CD4-positive, alpha-beta T cell treated with Interleukin-4 for 1 hour (primary cell): ENCODE measurements at regions not wholly inside any gene's neighbourhood (a gene's known extent, or its start where the extent isn't known, plus 50 kb on each side); places are given as distances from the start of the nearest gene placed in this dataset.

Experiments used
- DNase-seq, 2 donors: peaks; one replicate each; pipeline ENCODE4 v3.0.0-alpha.2; 2020 to 2022

DNA sequence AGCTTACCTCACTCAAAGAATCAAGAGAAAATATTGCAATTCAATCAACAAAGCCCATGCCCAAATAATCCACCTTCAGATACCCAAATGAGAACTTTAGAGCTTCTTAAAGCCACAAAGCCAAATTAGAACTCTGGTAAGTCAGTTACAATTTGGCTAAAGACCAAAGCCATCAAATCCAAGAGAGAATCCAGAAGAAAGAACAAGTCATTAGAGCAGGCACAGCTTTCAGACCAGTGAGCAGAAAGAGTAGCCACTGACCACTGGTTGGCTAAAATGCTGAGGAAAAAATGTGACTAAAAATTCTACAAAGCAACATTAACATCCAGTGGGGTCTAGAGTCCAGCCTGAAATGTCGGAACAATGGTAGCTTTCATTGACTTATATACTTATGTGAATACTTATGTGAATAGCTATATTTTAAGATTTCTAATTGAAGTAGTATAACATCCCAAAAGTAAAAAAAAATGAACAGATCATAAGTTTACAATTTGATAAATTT lies 735.2 kb upstream of the TBX3 start:
- DNase-seq = no peak

GRCh38 chr12:115417610-115418009 lies 733.6 kb upstream of the TBX3 start:
- no peak for DNase-seq

DNA sequence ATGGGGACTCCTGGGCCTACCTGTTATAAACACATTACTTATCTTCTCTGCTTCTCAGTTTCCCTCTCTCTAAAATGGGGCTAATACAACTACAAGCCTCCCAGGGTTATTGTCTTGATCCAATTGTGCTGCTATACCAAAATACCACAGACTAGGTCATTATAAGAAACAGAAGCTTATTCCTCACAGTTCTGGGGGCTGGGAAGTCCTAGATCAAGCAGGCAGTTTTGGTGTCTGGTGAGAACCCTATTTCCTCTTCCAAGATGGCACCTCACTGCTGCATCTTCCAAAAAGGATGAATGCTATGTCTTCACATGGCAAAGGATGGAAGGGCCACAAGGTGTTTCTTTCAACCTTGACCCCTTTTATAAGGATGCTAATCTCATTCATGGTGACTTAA lies 732.9 kb upstream of the TBX3 start:
- DNase-seq = no peak

DNA sequence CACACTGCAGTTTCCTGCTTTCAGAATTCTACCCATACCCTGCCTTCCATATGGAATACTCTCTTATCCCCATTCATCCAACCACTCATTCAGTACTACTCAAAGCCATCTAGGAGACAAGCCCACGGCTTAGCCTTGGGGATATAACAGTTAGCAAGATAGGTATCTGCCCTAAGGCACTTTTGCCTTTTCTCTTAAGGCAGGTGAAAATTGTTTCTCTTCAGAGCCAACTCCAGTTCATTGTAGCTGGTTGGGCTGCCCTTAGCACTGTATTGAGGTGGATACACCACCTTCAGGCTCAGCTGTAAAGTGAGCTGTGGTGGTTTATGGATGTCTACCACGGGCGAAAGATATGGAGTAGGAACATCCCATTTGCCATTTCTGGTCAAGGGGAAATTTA lies 729.7 kb upstream of the TBX3 start:
- DNase-seq = no peak

DNA sequence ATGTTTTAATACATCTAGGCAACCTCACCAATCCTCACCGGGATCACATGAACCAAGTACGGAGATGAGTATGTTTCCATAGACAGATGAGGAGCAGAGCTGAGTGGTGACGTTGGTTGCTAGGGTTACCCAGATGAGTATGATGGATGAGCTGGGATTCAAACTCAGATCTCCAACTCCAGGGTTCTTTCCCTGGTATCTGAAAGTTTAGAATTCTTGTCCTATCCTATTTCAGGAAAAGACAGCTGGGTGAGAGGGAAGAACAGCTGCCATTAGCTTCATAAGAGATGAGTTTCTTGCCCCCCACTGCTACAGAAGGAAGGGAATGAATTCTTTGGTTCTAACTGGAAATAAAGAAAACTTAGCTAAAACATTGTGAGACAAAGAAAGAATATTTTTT lies 728.9 kb upstream of the TBX3 start:
- DNase-seq = no peak

GRCh38 chr12:115411121-115411520 lies 727.1 kb upstream of the TBX3 start:
- no peak for DNase-seq

DNA sequence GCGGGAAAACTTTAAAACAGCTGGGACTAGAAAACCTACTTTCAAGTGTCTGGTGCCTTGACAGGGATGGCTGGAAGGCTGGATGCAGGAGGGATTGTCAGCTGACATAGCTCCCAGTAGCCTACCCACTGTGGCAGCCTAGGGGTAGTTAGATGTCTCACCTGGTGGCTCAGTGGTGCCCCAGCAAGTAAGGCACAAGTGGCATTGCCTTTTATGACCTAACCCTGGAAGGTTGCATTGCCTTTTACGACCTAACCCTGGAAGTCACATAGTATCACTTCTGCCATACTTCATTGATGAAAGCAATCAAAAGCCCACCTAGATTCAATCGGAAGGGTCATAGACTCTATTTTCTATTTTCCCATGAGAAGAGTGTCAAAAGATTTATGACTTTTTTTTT lies 724.7 kb upstream of the TBX3 start:
- no peak for DNase-seq

GRCh38 chr12:115407723-115408122 lies 723.7 kb upstream of the TBX3 start:
- no peak for DNase-seq

DNA sequence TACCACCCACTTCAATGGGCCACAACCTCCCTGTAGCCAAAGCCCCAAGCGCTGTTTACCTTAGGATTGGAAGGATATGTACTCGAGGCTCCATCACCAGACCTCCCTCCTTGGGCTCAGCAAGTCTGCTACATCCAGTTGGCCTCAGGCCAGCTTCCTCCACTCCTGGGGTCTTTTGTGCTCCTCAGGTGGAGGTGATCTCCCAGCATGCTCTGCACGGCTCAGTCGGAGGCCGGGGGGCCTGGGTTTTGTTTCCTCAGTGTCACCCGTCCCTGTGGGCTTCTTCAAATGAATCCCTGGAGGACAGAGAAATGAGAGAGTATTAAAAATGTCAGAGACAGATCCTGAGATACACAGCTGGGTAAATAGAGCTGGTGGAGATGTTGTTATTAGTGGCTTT lies 723.1 kb upstream of the TBX3 start:
- no peak for DNase-seq

- no peak for DNase-seq
These were observed 721.5 kb upstream of the TBX3 start for GRCh38 chr12:115405471-115405860.

DNA sequence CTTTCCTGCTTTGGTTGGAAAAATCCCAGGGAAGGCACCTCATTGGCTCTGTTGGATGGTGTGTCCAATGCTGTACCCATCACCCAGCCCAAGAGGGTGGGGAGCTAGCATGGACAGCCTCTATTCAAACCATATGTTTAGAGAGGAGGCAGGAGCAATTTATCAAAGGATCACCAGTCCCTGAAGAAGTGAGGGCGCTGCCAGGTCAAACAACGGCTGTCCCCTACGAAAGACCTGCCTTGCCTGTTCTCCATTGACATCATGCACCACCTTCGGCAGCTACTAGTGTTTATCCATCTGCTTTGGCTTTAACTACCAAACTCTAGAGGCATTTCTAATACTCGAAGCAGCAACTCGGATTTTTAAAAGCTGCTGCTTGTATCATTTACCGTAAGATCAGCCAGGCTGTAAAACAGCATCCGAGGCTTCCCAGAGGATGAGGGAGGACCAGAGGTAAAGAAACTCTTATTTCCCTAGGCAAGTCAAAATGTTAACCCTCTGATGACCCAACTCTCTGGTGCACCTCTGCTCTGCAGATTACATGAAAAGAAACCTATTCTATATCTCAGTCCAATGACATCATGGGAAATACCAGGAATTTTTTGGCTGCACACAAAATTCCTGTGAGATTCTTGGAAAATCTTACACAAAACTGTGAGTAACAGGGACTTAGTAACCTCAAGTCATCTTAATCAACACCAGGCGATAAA lies 720.9 kb upstream of the TBX3 start:
- no peak for DNase-seq

GRCh38 chr12:115403689-115404088 lies 719.7 kb upstream of the TBX3 start:
- DNase-seq = no peak

- DNase-seq = no peak
These were observed 719.3 kb upstream of the TBX3 start for GRCh38 chr12:115403253-115403652.

DNA sequence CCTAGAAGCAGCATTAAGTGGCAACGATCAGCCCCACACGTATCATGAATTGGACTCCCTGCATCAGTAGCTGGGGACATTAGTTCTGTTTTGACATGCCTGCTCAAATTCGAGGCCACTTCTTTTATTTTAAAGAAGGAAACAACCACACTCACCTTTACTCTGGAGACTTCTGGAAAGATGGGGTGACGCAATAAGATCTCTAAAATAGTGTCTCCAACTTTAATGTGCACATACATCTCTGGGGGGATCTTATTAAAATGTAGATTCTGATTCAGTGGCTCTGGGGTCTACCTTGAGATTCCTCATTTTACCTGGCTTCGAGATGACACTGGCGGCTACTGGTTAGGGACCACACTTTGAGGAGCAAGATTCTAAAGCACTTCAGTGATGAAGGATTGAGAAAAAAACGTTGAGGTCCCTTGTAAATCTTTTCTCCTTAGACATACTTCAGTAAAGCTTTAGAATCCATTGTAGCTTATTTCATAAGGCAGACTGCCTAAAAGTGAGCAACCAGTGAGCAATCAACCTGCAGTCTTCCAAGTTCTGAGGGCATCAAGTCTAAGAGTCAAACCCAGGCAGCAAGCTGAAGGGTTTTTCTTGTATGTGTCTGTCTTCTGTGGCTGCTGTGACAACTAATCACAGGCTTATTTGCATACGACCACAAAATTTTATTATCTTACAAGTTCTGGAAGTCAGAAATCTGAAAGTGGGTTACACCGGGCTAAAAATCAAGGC lies 718.6 kb upstream of the TBX3 start:
- DNase-seq = no peak

GRCh38 chr12:115401761-115402160 lies 717.8 kb upstream of the TBX3 start:
- no peak for DNase-seq

DNA sequence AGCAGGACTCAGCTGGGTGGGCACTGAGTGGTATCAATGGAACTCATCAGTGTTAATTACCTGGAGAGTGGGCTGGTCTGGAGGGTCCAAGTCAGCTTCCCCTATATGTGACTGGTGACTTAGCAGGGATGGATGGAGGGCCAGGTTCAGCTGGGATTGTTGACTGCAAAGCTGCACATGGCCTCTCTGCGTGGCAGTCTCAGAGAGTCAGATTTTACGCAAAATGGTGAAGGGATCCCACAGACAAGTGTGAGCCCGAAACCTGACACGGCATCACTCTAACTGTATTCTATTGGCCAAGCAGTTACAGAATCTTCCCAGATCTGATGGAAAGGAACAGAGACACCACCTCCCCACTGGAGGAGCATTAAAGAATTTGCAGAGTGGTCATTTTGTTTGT lies 716.0 kb upstream of the TBX3 start:
- DNase-seq = no peak

- DNase-seq = no peak
These were observed 714.4 kb upstream of the TBX3 start for GRCh38 chr12:115398311-115398781.

GRCh38 chr12:115396567-115396966 lies 712.6 kb upstream of the TBX3 start:
- no peak for DNase-seq

DNA sequence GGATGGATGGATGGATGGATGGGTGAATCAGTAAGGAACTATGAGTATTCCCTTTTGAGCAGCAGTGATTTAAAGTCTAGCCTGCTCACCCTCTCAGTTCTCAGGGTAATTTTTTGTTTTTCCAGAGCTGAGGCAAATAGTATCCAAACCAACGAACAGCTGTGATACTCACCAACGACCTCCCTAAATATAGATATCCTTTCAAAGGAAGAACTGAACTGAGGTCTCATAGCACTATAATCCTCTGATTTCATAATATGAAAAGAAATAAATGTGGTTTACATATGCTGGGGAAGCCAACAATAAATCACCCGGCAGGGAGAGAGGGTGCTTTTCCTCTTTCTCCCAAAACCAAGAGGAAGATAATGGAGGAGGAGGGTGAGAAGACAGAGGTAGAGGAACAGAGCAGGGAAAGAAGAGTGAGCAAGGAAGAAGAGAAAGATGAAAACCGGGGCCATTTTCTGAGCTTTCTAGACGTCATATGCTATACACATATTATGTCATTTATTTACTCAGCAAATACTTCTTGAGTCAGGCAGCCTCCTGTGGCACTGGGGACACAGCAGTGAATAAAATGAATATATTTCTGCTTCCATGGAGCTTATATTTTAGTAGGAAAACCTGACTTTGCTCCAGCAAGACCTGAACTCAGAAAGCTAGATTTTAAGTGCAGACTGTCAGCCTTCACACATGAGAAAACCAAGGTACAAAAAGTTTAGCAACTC lies 710.7 kb upstream of the TBX3 start:
- DNase-seq = no peak

- DNase-seq = no peak
These were observed 704.2 kb upstream of the TBX3 start for GRCh38 chr12:115388139-115388538.

GRCh38 chr12:115387467-115387901 lies 703.5 kb upstream of the TBX3 start:
- DNase-seq = no peak

DNA sequence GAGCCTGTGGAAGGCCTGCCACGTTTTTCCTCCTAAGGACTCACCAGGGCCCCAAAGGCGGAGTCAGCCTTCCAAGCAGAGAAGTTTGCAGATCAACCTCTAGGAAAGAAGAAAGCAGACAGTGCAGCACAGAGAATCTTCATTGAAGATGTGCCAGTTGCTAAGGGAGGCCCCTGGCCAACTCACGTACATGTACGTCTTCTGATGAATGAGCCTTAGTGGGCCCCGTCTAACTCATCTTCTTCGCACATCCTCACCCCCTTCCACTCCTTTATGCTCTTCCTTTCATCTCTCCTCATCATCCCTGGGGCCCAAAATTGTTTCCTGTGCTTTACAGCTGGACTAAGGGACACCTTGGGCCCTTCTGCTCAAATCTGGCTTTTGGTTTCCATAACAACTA lies 703.0 kb upstream of the TBX3 start:
- DNase-seq = no peak

DNA sequence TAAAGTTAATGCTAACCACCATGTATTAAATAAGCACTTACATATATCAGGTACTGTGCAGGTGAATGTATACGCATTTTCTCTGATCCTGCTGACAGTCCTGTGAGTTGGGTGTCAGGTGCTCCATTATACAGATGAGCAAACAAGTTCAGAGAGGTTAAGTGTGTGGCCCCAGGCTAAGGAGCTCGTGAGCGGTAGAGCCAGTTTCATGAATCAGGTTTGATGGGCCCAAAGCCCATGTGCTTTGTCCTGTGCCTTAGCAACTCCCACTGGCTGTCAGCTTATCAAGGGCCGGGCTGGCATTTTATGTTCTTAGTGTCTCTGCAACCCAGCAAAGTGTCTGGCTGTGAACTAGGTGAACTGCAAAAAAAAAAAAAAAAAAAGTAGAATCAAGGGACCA lies 701.2 kb upstream of the TBX3 start:
- no peak for DNase-seq

DNA sequence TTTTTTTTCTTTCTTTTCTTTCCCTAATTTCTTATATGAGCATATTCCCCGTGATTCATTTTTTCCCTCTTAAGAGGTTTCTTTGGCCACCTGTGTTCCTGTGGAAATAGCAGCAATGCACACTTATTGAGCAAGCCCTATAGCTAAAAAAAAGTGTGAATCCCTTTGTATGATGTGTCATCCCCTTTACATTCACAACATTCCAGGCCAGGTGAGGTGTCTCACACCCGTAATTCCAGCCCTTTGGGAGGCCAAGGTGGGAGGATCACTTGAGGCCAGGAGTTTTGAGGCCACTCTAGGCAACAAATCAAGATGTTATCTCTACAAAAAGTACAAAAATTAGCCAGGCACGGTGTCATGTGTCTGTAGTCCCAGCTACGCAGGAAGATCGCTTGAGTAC lies 700.4 kb upstream of the TBX3 start:
- DNase-seq = no peak
